SIG-M5 (cell line): ENCODE measurements at regions not wholly inside any gene's neighbourhood (a gene's known extent, or its start where the extent isn't known, plus 50 kb on each side); places are given as distances from the start of the nearest gene placed in this dataset.

Experiments
- DNase-seq: peaks from one replicate; lab custom pipeline; 2025; lab: John Stamatoyannopoulos, UW

GRCh38 chr2:38450509-38450908 is 73.4 kb upstream of the ATL2 start:
- DNase-seq, result no peak

- DNase-seq, result no peak
These were observed 71.8 kb upstream of the ATL2 start for GRCh38 chr2:38448692-38449410.

- DNase-seq, result no peak
These were observed 70.0 kb upstream of the ATL2 start for GRCh38 chr2:38446906-38447561.

- DNase-seq, result no peak
These were observed 69.3 kb upstream of the ATL2 start for GRCh38 chr2:38446418-38446817.

- DNase-seq, result no peak
These were observed 67.2 kb upstream of the ATL2 start for GRCh38 chr2:38444247-38444646.

- no peak for DNase-seq
These were observed 65.8 kb upstream of the ATL2 start for GRCh38 chr2:38442643-38443541.

- DNase-seq, result no peak
These were observed 64.3 kb upstream of the ATL2 start for GRCh38 chr2:38441346-38441745.

- no peak for DNase-seq
These were observed 63.6 kb upstream of the ATL2 start for GRCh38 chr2:38440655-38441054.

GRCh38 chr2:38439863-38440262 is 62.8 kb upstream of the ATL2 start:
- DNase-seq, result no peak

- DNase-seq, result no peak
These were observed 62.0 kb upstream of the ATL2 start for GRCh38 chr2:38438883-38439612.

GRCh38 chr2:38438133-38438882 is 61.2 kb upstream of the ATL2 start:
- DNase-seq, result no peak

GRCh38 chr2:38436227-38436664 is 59.2 kb upstream of the ATL2 start:
- no peak for DNase-seq

GRCh38 chr2:38435775-38436174 is 58.7 kb upstream of the ATL2 start:
- DNase-seq, result no peak

- no peak for DNase-seq
These were observed 57.5 kb upstream of the ATL2 start for GRCh38 chr2:38434595-38434994.

- DNase-seq, result no peak
These were observed 56.5 kb upstream of the ATL2 start for GRCh38 chr2:38433607-38433975.

- DNase-seq, result no peak
These were observed 55.9 kb upstream of the ATL2 start for GRCh38 chr2:38432820-38433606.

GRCh38 chr2:38430597-38431207 is 53.6 kb upstream of the ATL2 start:
- DNase-seq, result no peak

- DNase-seq, result no peak
These were observed 53.1 kb upstream of the ATL2 start for GRCh38 chr2:38430196-38430595.

GRCh38 chr2:38427936-38428335 is 50.9 kb upstream of the ATL2 start:
- DNase-seq, result no peak

GRCh38 chr2:38427054-38427453 is 50.0 kb upstream of the ATL2 start:
- no peak for DNase-seq
